WI38 (cell line): ENCODE measurements at regions not wholly inside any gene's neighbourhood (a gene's known extent, or its start where the extent isn't known, plus 50 kb on each side); places are given as distances from the start of the nearest gene placed in this dataset.
A peak's percentile ranks its signal among the peaks of the same experiment; 100 is the strongest.

Experiments used
- H3K4me3 ChIP-seq: 2 replicates; pipeline ENCODE4 v1.5.1; 2011; ENCODE audit warnings: low read depth, mild to moderate bottlenecking, control low read depth, low read length
- TF ChIP-seq, protein P1 (sequence below): IDR thresholded peaks from 2 replicates; pipeline ENCODE4 v1.5.1; 2012; ENCODE audit warnings: low read depth, mild to moderate bottlenecking, control low read depth, low read length

DNA sequence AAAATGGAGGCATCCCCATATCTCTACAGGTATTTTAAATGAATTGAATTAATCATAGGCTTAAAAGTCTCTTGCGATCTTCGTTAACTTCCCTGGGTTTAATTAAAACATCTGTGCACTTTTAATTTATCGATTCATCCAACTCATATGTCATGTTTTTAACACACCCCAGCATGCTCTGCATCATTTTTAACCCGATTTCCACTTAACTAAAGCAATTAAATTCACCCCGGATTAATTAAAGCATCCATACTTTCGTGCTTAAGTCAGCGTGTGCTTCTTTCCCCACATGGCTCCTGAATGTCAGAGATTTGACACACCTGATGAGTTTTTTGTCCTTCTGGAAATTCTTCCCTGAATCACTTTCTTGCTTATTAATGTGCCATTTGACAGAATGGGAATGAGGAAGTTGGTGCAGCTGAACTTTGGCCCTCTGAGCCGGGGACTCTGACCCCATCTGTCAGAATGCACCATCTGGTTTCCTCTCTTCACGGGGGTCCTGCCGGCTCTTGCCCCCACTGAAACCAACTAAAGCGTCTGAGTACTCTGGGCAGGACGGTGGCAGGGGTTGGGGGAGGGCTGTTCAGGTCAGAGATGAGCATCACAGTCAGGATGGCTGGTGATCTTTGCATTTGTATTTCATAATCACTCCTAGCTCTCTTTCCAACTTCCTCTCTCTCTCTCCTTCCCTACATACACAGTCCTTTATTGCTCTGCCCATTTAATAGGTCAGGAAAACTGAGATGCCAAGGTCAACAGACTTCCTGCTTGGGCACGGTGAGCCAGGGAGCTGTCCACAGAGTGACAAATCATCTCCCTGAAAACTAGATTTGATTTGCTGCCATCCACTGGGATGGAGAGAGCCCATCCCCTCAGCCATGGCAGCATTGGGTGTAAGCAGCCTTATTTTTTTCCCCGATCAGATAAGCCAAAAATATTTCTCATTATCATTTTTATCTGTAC is 180.3 kb upstream of the WWC1 start:
- H3K4me3 ChIP-seq: no peak overlapping the region

DNA sequence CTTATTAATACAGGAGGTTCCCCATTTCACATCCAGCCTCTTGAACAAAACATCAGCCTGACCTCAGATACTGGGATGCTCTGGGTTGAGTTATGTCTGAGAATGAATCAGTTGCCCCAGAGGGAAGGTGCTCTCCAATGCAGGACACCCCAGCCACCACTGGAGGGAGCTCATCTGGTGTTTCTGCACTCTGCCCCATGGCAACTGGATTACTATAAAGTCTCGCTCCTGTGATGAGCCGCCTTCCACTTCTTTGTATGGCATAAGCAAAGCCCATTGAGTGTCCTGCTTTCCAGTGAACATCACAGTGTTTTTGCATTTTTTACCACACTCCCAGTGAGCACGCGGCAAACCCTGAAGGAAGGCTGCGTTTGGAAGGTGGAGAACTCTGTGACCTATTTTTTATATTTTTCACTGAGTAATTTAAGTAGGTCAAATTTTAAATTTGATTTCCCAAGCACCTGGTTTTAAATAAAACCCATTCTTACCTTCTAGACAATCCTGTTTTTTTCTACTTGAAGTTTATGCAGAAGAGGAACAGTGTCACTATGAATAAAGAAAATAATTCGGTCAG is 176.9 kb upstream of the WWC1 start:
- no peak overlapping the region for H3K4me3 ChIP-seq
- TF ChIP-seq, protein P1, sequence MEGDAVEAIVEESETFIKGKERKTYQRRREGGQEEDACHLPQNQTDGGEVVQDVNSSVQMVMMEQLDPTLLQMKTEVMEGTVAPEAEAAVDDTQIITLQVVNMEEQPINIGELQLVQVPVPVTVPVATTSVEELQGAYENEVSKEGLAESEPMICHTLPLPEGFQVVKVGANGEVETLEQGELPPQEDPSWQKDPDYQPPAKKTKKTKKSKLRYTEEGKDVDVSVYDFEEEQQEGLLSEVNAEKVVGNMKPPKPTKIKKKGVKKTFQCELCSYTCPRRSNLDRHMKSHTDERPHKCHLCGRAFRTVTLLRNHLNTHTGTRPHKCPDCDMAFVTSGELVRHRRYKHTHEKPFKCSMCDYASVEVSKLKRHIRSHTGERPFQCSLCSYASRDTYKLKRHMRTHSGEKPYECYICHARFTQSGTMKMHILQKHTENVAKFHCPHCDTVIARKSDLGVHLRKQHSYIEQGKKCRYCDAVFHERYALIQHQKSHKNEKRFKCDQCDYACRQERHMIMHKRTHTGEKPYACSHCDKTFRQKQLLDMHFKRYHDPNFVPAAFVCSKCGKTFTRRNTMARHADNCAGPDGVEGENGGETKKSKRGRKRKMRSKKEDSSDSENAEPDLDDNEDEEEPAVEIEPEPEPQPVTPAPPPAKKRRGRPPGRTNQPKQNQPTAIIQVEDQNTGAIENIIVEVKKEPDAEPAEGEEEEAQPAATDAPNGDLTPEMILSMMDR: peak; percentile 76

More for the DNA sequence above, 180.3 kb upstream of the WWC1 start:
- TF ChIP-seq, protein P1: no peak

DNA sequence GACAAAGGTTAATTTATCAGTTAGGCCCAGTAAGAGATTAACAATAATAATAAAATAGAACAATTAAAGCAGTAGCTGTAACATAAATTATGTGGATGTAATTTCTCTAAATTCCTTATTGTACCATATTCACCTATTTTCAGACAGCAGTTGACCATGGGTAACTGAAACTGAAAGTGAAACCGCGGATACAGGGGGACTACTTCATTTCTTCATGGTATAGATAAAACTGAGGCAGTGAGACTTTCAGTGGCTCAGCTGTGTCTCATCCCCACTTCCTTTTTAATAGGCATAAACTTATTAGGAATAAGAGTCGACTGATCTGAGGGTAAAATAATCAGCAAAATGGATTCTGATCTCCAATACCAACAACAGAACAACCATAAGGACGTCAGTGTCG is 174.0 kb upstream of the WWC1 start:
- peak overlapping the region; percentile 55 for H3K4me3 ChIP-seq
- TF ChIP-seq, protein P1: no peak

DNA sequence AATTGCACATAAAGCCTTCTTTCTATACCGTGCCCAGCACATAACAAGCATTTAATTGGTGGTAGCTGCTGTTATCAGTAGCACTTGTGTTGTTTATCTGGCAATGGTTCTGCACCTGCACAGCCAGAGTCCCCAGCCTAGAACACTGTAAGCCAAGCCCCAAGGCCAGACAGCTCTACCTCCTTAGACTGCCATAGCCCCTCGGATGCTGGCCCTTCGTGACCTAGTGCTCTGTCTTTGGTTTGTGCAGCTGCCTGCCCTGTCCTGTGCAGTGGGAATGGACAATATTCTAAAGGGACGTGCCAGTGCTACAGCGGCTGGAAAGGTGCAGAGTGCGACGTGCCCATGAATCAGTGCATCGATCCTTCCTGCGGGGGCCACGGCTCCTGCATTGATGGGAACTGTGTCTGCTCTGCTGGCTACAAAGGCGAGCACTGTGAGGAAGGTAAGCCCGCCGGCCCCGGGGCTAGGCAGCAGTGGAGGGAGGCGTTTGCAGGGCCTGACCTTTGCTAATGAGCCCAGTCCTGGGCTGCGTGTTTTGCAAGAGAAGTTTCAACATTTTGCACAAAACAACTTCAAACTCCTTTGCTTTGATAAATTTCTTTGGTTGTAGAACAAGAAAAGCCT is 173.3 kb upstream of the WWC1 start:
- H3K4me3 ChIP-seq: peak overlapping the region; percentile 55
- TF ChIP-seq, protein P1: no peak

DNA sequence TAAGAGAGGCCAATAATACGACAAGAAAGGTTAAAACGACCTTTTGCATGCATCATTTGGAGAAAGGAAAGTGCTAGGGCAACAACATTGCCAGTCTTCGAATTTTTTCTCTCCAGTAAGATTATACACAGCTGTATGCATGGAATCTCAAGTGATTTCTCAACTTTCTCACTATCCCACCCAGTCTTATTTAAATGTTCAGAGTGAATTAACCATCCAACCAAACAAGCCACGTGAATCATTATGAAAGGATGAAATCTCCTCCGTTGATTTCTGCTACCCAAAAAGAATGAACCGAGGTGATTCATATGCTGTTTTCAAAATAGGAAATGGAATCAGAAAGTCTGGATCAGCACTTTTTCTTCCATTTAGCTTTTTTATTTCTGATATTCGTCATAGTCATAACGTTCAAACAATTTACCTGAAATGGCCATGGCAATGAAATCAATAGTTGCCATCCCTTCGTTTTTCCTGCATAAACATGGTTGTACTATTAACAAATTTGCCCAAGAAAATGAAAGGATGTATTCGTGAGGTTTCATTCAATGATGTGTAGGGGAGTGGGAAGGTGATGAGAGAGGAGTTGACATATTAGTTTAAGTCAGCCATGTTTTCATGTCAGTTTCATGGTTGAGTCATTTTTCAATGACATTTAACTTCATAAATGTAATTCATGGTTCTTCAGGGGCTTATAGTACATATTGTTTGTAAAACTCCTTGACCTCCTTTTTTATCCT is 170.9 kb upstream of the WWC1 start:
- no peak overlapping the region for H3K4me3 ChIP-seq
- TF ChIP-seq, protein P1: no peak

DNA sequence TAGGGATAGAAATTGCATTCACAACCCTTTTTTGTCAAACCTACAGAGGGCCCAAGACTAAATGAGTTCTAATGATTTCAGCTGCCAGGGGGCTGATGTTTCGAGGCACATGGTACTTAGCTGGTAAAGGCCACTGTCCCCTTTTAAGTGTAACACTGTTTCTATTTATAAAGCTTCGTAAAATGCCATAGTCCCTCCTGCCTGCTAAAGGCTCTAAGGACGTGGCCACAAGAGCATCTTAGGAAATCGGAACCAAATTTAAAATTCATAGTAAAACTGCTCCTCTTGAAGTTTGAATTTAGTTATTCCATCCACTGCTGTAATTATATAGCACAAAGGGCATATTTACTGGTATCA is 170.3 kb upstream of the WWC1 start:
- H3K4me3 ChIP-seq: no peak overlapping the region
- TF ChIP-seq, protein P1: no peak
